Activated naive CD4-positive, alpha-beta T cell treated with anti-CD3 and anti-CD28 coated beads for 36 hours (primary cell): ENCODE measurements at regions not wholly inside any gene's neighbourhood (a gene's known extent, or its start where the extent isn't known, plus 50 kb on each side); places are given as distances from the start of the nearest gene placed in this dataset.

Experiments
- CTCF ChIA-PET: fragments of 350-600 bp; sonication (Branson Sonifier 250); formaldehyde crosslinking; loops from one replicate; lab custom pipeline; 2021; ENCODE audit warnings: antibody characterized with exemption; lab: Charles Lee
- DNase-seq: peaks from one replicate; pipeline ENCODE4 v3.0.0-alpha.2; 2020
- H3K27ac Mint-ChIP-seq: one replicate; pipeline ENCODE4 v1.8.0; 2021; ENCODE audit warnings: mild to moderate bottlenecking, mixed read lengths
- H3K27me3 Mint-ChIP-seq: one replicate; pipeline ENCODE4 v1.8.0; 2021; ENCODE audit warnings: low read depth, mixed read lengths
- H3K36me3 Mint-ChIP-seq: one replicate; pipeline ENCODE4 v1.8.0; 2021; ENCODE audit warnings: low read depth, mixed read lengths
- H3K4me1 Mint-ChIP-seq: one replicate; pipeline ENCODE4 v1.8.0; 2021; ENCODE audit warnings: low read depth, mixed read lengths
- H3K4me3 Mint-ChIP-seq: one replicate; pipeline ENCODE4 v1.8.0; 2021; ENCODE audit warnings: mild to moderate bottlenecking, moderate library complexity, mixed read lengths
- H3K9me3 Mint-ChIP-seq: one replicate; pipeline ENCODE4 v1.8.0; 2021; ENCODE audit warnings: mixed read lengths
- intact Hi-C: fragments of 100-400 bp; cut with micrococcal nuclease; formaldehyde crosslinking; loops from one replicate; pipeline ENCODE4 v1.15.1; 2023

- DNase-seq, result no peak
- Mint-ChIP-seq H3K27me3 (peaks cover 2% of the 10 kb centered on the region), H3K36me3 (no peaks in the 10 kb centered on the region), H3K9me3 (no peaks in the 10 kb centered on the region), H3K4me1 (no peaks in the 10 kb centered on the region), H3K4me3 (no peak overlapping the region), H3K27ac (no peak overlapping the region)
- intact Hi-C loops, result no loop called here
- CTCF ChIA-PET, result interaction anchor here (4.0 kb wide), 1 partner anchor 9 kb away, joined by 20 read pairs; no protein-coding TSS in a partner anchor
These were observed 474.8 kb downstream of the METTL4 start for GRCh38 chr18:2096551-2096950.

DNA sequence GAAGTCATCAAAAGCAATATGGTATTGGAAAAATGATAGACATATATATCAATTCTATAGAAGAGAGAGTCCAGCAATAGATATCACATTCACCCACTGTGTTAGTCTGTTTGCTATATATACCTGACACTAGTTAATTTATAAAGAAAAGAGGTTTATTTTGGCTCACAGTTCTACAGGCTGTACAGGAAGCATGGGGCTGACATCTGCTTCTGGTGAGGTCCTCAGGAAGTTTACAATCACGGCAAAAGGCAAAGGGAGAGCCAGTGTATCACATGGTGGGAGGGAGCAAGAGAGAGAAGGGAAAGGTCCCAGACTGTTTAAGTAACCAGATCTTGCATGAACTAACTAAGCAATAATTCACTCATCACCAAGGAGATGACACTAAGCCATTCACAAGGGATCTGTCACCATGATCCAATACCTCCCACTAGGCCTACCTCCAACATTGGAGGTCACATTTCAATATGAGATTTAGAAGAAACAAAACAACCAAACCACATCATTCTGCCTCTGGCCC lies 470.6 kb downstream of the METTL4 start:
- H3K36me3 Mint-ChIP-seq, result no peaks in the 10 kb centered on the region
- CTCF ChIA-PET, result no interaction called here
- no peak overlapping the region for H3K27ac Mint-ChIP-seq
- no peak overlapping the region for H3K4me3 Mint-ChIP-seq
- H3K9me3 Mint-ChIP-seq, result no peaks in the 10 kb centered on the region
- no peak for DNase-seq
- no peaks in the 10 kb centered on the region for H3K4me1 Mint-ChIP-seq
- intact Hi-C loops, result no loop called here
- peaks cover 7% of the 10 kb centered on the region for H3K27me3 Mint-ChIP-seq

DNA sequence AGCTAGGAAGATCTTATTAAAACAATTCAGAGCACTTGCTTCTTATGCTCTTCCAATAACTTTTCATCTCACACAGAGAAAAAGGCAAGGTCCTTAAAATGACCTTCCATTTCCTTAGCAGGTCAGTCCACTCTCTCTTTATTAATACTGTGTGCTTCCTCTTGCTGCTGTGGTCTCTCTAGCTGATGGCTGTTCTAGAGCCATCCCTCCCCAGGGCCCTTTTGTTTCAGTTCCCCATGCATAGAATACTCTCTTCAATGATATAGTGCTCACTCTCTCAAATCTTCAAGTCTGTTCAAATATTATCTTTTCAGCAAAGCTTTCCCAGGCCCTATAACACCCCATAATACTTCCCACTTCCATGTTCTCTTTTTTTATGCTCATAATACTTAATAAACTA lies 469.3 kb downstream of the METTL4 start:
- intact Hi-C loops, result no loop called here
- H3K36me3 Mint-ChIP-seq, result no peaks in the 10 kb centered on the region
- DNase-seq, result no peak
- peaks cover 5% of the 10 kb centered on the region for H3K27me3 Mint-ChIP-seq
- CTCF ChIA-PET, result interaction anchor here (1.0 kb wide), 1 partner anchor 20 kb away, joined by 3 read pairs; no protein-coding TSS in a partner anchor
- H3K9me3 Mint-ChIP-seq, result no peaks in the 10 kb centered on the region
- no peaks in the 10 kb centered on the region for H3K4me1 Mint-ChIP-seq
- no peak overlapping the region for H3K27ac Mint-ChIP-seq
- no peak overlapping the region for H3K4me3 Mint-ChIP-seq

DNA sequence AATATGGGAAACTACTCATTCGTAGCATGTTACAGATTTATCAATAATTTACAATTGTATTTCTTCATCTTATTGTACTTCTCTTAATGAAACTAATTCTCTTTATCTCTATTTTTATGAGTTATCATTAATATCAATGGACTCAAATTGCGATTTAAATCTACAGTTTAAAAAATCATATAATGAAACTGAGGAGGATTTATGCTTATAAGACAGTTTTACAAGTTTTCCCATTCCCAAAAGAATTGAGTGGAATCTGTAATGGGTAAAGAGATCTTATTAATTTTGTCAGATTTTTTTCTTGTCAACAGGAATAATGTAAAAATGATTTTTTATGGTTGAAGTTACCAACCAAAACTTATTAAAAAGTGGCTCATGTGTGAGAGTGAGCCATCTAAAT lies 468.0 kb downstream of the METTL4 start:
- intact Hi-C loops, result no loop called here
- H3K36me3 Mint-ChIP-seq, result no peaks in the 10 kb centered on the region
- no peaks in the 10 kb centered on the region for H3K4me1 Mint-ChIP-seq
- no peak for DNase-seq
- CTCF ChIA-PET, result interaction anchor here (0.7 to 1.7 kb wide), 2 partner anchors 26 to 439 kb away, joined by 3 to 11 read pairs; no protein-coding TSS in a partner anchor
- no peaks in the 10 kb centered on the region for H3K9me3 Mint-ChIP-seq
- peaks cover 5% of the 10 kb centered on the region for H3K27me3 Mint-ChIP-seq
- no peak overlapping the region for H3K27ac Mint-ChIP-seq
- H3K4me3 Mint-ChIP-seq, result no peak overlapping the region

- no peaks in the 10 kb centered on the region for H3K9me3 Mint-ChIP-seq
- H3K4me1 Mint-ChIP-seq, result no peaks in the 10 kb centered on the region
- DNase-seq, result peak; percentile 61
- intact Hi-C loops, result loop anchor here (1.0 to 2.0 kb wide), 4 partner anchors 120 to 1141 kb away; no protein-coding TSS in a partner anchor
- CTCF ChIA-PET, result interaction anchor here (0.6 to 2.9 kb wide), 14 partner anchors 8 to 1288 kb away, joined by 3 to 20 read pairs (median 3); no protein-coding TSS in a partner anchor
- H3K27me3 Mint-ChIP-seq, result peaks cover 5% of the 10 kb centered on the region
- no peaks in the 10 kb centered on the region for H3K36me3 Mint-ChIP-seq
- no peak overlapping the region for H3K27ac Mint-ChIP-seq
- no peak overlapping the region for H3K4me3 Mint-ChIP-seq
These were observed 466.5 kb downstream of the METTL4 start for GRCh38 chr18:2104620-2105462.

DNA sequence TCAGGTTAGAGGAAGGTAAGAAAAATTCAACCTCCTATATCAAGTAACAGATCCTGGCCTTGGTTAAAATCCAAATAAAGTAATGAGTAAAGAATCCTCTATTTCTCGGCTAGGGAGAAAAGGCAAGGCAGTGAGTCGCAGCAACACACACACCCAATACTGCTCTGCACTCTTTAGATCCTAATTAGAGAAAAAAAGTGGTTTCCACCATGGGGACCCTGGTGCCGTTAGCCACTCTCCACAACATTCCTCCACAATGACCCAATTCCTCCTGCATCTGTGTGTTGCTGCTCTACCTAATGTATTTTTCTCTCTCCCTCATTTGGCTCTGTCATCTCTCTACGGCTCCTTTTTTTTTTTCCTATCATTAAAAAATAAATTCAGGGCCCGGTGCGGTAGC lies 462.7 kb downstream of the METTL4 start:
- Mint-ChIP-seq H3K9me3 (no peaks in the 10 kb centered on the region), H3K4me1 (no peaks in the 10 kb centered on the region), H3K27me3 (peaks cover 14% of the 10 kb centered on the region), H3K36me3 (no peaks in the 10 kb centered on the region), H3K4me3 (no peak overlapping the region), H3K27ac (no peak overlapping the region)
- DNase-seq, result no peak
- intact Hi-C loops, result no loop called here
- CTCF ChIA-PET, result interaction anchor here (0.6 to 0.7 kb wide), 2 partner anchors 9 to 33 kb away, joined by 3 read pairs; no protein-coding TSS in a partner anchor

- intact Hi-C loops, result no loop called here
- peaks cover 21% of the 10 kb centered on the region for H3K27me3 Mint-ChIP-seq
- no peaks in the 10 kb centered on the region for H3K36me3 Mint-ChIP-seq
- H3K4me3 Mint-ChIP-seq, result no peak overlapping the region
- DNase-seq, result no peak
- H3K9me3 Mint-ChIP-seq, result no peaks in the 10 kb centered on the region
- CTCF ChIA-PET, result no interaction called here
- H3K27ac Mint-ChIP-seq, result no peak overlapping the region
- no peaks in the 10 kb centered on the region for H3K4me1 Mint-ChIP-seq
These were observed 459.8 kb downstream of the METTL4 start for GRCh38 chr18:2111456-2111855.

DNA sequence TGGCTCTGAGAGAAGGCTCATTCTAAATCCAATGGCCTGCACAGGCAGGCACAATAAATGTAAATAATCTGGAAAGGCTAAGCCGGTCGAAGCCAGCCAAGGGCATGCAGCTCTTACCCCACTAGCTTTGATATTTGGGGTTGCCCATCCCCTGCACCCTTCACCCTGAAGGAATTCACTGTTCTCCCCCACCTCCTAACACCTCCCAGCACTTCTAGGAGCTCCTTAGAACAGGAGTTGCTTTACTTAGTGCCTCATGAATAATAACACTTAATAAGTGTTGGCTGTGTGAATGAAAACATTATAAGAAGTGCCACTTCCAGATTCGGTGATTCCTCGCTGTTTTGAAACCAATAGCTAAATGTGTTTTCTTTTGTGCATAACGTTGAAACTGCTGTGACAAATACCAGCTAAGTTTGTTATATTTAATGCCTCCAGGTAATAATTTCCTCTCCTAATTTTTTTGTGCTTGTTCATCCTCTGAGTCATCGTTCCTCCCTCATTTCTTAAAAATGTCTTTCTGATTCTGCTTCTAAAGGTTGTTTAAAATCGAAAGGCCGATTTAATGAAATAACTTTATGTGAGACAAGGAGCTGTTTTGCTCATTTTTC lies 458.8 kb downstream of the METTL4 start:
- no peaks in the 10 kb centered on the region for H3K36me3 Mint-ChIP-seq
- peaks cover 21% of the 10 kb centered on the region for H3K27me3 Mint-ChIP-seq
- intact Hi-C loops, result no loop called here
- no peaks in the 10 kb centered on the region for H3K4me1 Mint-ChIP-seq
- no peak overlapping the region for H3K4me3 Mint-ChIP-seq
- DNase-seq, result no peak
- CTCF ChIA-PET, result interaction anchor here (0.8 kb wide), 1 partner anchor 8 kb away, joined by 3 read pairs; no protein-coding TSS in a partner anchor
- H3K9me3 Mint-ChIP-seq, result no peaks in the 10 kb centered on the region
- H3K27ac Mint-ChIP-seq, result no peak overlapping the region

DNA sequence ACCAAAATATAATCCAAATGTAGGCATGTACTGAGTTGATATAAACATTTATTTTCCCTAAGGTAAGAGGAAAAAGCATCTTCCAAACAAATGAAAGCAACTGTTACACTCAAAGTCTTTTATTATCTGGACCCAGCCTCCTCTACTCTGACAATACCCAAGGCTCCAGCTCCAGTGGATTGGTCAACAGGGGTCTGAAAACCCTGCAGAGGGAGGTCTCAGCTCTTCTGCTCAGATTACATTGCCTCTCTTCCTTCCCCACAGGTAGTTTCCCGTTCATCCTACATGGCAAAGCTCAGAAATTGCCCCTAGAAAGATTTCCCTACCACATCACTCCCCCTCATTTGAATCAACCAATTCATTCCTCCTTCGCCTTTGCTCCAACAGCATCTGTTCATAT lies 457.0 kb downstream of the METTL4 start:
- H3K27ac Mint-ChIP-seq, result no peak overlapping the region
- H3K36me3 Mint-ChIP-seq, result no peaks in the 10 kb centered on the region
- CTCF ChIA-PET, result no interaction called here
- no peak overlapping the region for H3K4me3 Mint-ChIP-seq
- intact Hi-C loops, result no loop called here
- H3K4me1 Mint-ChIP-seq, result no peaks in the 10 kb centered on the region
- no peaks in the 10 kb centered on the region for H3K9me3 Mint-ChIP-seq
- H3K27me3 Mint-ChIP-seq, result peaks cover 21% of the 10 kb centered on the region
- DNase-seq, result no peak

- H3K36me3 Mint-ChIP-seq, result no peaks in the 10 kb centered on the region
- intact Hi-C loops, result no loop called here
- no peak overlapping the region for H3K27ac Mint-ChIP-seq
- peaks cover 21% of the 10 kb centered on the region for H3K27me3 Mint-ChIP-seq
- no peaks in the 10 kb centered on the region for H3K4me1 Mint-ChIP-seq
- CTCF ChIA-PET, result no interaction called here
- no peak for DNase-seq
- no peak overlapping the region for H3K4me3 Mint-ChIP-seq
- H3K9me3 Mint-ChIP-seq, result no peaks in the 10 kb centered on the region
These were observed 456.5 kb downstream of the METTL4 start for GRCh38 chr18:2114765-2115164.

- H3K27ac Mint-ChIP-seq, result no peak overlapping the region
- intact Hi-C loops, result no loop called here
- H3K9me3 Mint-ChIP-seq, result no peaks in the 10 kb centered on the region
- H3K4me3 Mint-ChIP-seq, result no peak overlapping the region
- H3K36me3 Mint-ChIP-seq, result no peaks in the 10 kb centered on the region
- DNase-seq, result no peak
- no peaks in the 10 kb centered on the region for H3K27me3 Mint-ChIP-seq
- H3K4me1 Mint-ChIP-seq, result no peaks in the 10 kb centered on the region
- CTCF ChIA-PET, result interaction anchor here (1.3 kb wide), 1 partner anchor 16 kb away, joined by 10 read pairs; no protein-coding TSS in a partner anchor
These were observed 450.1 kb downstream of the METTL4 start for GRCh38 chr18:2121224-2121623.

GRCh38 chr18:2123077-2123476 lies 448.2 kb downstream of the METTL4 start:
- H3K9me3 Mint-ChIP-seq, result no peaks in the 10 kb centered on the region
- H3K27me3 Mint-ChIP-seq, result peaks cover 5% of the 10 kb centered on the region
- no peak overlapping the region for H3K27ac Mint-ChIP-seq
- no peaks in the 10 kb centered on the region for H3K36me3 Mint-ChIP-seq
- CTCF ChIA-PET, result no interaction called here
- no peak for DNase-seq
- H3K4me3 Mint-ChIP-seq, result no peak overlapping the region
- H3K4me1 Mint-ChIP-seq, result no peaks in the 10 kb centered on the region
- intact Hi-C loops, result no loop called here
